MCF 10A (cell line): ENCODE measurements at regions not wholly inside any gene's neighbourhood (a gene's known extent, or its start where the extent isn't known, plus 50 kb on each side); places are given as distances from the start of the nearest gene placed in this dataset.

Experiments used
- BruUV-seq: library from RNA; stranded (reverse); fragments of 400-500 nt; replicated peaks from 2 replicates; lab custom pipeline; 2021; lab: Mats Ljungman, UMichigan
- CTCF ChIA-PET: fragments of 300-600 bp; sonication (Branson Sonifier 250); formaldehyde crosslinking; extraction: SDS; loops from one replicate; lab custom pipeline; 2021; ENCODE audit warnings: antibody characterized with exemption, inconsistent platforms; lab: Yijun Ruan, JAX
- POLR2A ChIA-PET: fragments of 300-600, 350-650 bp; sonication (Branson Sonifier 250); formaldehyde crosslinking; extraction: SDS; loops from one replicate; lab custom pipeline; 2020; ENCODE audit warnings: antibody characterized with exemption, inconsistent platforms; lab: Yijun Ruan, JAX
- DNase-seq: peaks from one replicate; pipeline ENCODE4 v3.0.0-alpha.2; 2018; ENCODE audit not compliant: unreplicated experiment
- H3K27ac Mint-ChIP-seq: one replicate; pipeline ENCODE4 v1.8.0; 2022; ENCODE audit warnings: mild to moderate bottlenecking, low read depth, mixed read lengths; ENCODE audit not compliant: unreplicated experiment
- H3K27me3 Mint-ChIP-seq: one replicate; pipeline ENCODE4 v1.8.0; 2022; ENCODE audit warnings: mixed read lengths; ENCODE audit not compliant: insufficient read depth, unreplicated experiment
- H3K36me3 Mint-ChIP-seq: one replicate; pipeline ENCODE4 v1.8.0; 2022; ENCODE audit warnings: mild to moderate bottlenecking, moderate library complexity, mixed read lengths; ENCODE audit not compliant: insufficient read depth, unreplicated experiment
- H3K4me1 Mint-ChIP-seq: one replicate; pipeline ENCODE4 v1.8.0; 2022; ENCODE audit warnings: mixed read lengths; ENCODE audit not compliant: insufficient read depth, unreplicated experiment
- H3K4me3 Mint-ChIP-seq: one replicate; pipeline ENCODE4 v1.8.0; 2022; ENCODE audit warnings: mild to moderate bottlenecking, moderate library complexity, mixed read lengths; ENCODE audit not compliant: unreplicated experiment
- H3K9me3 Mint-ChIP-seq: one replicate; pipeline ENCODE4 v1.8.0; 2022; ENCODE audit warnings: mixed read lengths; ENCODE audit not compliant: unreplicated experiment
- CTCF ChIP-seq: fragments of 200-600 bp; IDR thresholded peaks from one replicate; pipeline ENCODE4 v1.8.0; 2022; ENCODE audit warnings: antibody characterized with exemption, mild to moderate bottlenecking; ENCODE audit not compliant: unreplicated experiment
- intact Hi-C: fragments of 100-400 bp; cut with micrococcal nuclease; formaldehyde crosslinking; loops from 2 replicates; pipeline ENCODE4 v1.14.1; 2022

GRCh38 chr10:8302565-8302964 is 248.1 kb downstream of the GATA3 start:
- H3K36me3 Mint-ChIP-seq: no peaks in the 10 kb centered on the region
- H3K4me1 Mint-ChIP-seq: peaks cover 5% of the 10 kb centered on the region
- H3K27ac Mint-ChIP-seq: no peak overlapping the region
- no peak overlapping the region for H3K4me3 Mint-ChIP-seq
- DNase-seq: no peak
- intact Hi-C loops: no loop called here
- ChIA-PET POLR2A (interaction anchor here (1.2 kb wide), 1 partner anchor 8 kb away, joined by 3 read pairs; no protein-coding TSS in a partner anchor), CTCF (no interaction called here)
- no peaks in the 10 kb centered on the region for H3K9me3 Mint-ChIP-seq
- peaks cover 27% of the 10 kb centered on the region for H3K27me3 Mint-ChIP-seq
- TF ChIP-seq CTCF: no peak
- BruUV-seq: no TSS peak

- DNase-seq: no peak
- Mint-ChIP-seq H3K27me3 (peaks cover 11% of the 10 kb centered on the region), H3K4me1 (peaks cover 5% of the 10 kb centered on the region), H3K36me3 (no peaks in the 10 kb centered on the region), H3K9me3 (no peaks in the 10 kb centered on the region), H3K27ac (no peak overlapping the region), H3K4me3 (no peak overlapping the region)
- TF ChIP-seq CTCF: no peak
- no TSS peak for BruUV-seq
- intact Hi-C loops: no loop called here
- ChIA-PET CTCF (no interaction called here), POLR2A (no interaction called here)
These were observed 250.4 kb downstream of the GATA3 start for GRCh38 chr10:8304861-8305260.

- H3K27me3 Mint-ChIP-seq: peaks cover 11% of the 10 kb centered on the region
- H3K9me3 Mint-ChIP-seq: no peaks in the 10 kb centered on the region
- BruUV-seq: no TSS peak
- CTCF ChIA-PET: no interaction called here
- DNase-seq: no peak
- H3K4me3 Mint-ChIP-seq: no peak overlapping the region
- no peak overlapping the region for H3K27ac Mint-ChIP-seq
- intact Hi-C loops: no loop called here
- POLR2A ChIA-PET: interaction anchor here (0.8 kb wide), 1 partner anchor 17 kb away, joined by 3 read pairs; no protein-coding TSS in a partner anchor
- TF ChIP-seq CTCF: no peak
- H3K36me3 Mint-ChIP-seq: no peaks in the 10 kb centered on the region
- H3K4me1 Mint-ChIP-seq: peaks cover 2% of the 10 kb centered on the region
These were observed 251.6 kb downstream of the GATA3 start for GRCh38 chr10:8305876-8306652.

GRCh38 chr10:8306685-8307364 is 252.3 kb downstream of the GATA3 start:
- intact Hi-C loops: no loop called here
- Mint-ChIP-seq H3K4me1 (no peaks in the 10 kb centered on the region), H3K36me3 (no peaks in the 10 kb centered on the region), H3K4me3 (no peak overlapping the region), H3K27me3 (peaks cover 11% of the 10 kb centered on the region), H3K9me3 (no peaks in the 10 kb centered on the region), H3K27ac (no peak overlapping the region)
- no TSS peak for BruUV-seq
- TF ChIP-seq CTCF: no peak
- ChIA-PET CTCF (no interaction called here), POLR2A (interaction anchor here (0.8 kb wide), 1 partner anchor 18 kb away, joined by 3 read pairs; no protein-coding TSS in a partner anchor)
- no peak for DNase-seq
